Midbrain (tissue), 1 donor: ENCODE measurements at regions not wholly inside any gene's neighbourhood (a gene's known extent, or its start where the extent isn't known, plus 50 kb on each side); places are given as distances from the start of the nearest gene placed in this dataset.
"Not testable (repeated sequence)": the region's sequence is repeated elsewhere in the genome, so short reads cannot be mapped to it uniquely, and the experiment has no call there.

ENCODE experiments used
- DNase-seq: peaks from one replicate; lab custom pipeline; 2025; lab: John Stamatoyannopoulos, UW

DNA sequence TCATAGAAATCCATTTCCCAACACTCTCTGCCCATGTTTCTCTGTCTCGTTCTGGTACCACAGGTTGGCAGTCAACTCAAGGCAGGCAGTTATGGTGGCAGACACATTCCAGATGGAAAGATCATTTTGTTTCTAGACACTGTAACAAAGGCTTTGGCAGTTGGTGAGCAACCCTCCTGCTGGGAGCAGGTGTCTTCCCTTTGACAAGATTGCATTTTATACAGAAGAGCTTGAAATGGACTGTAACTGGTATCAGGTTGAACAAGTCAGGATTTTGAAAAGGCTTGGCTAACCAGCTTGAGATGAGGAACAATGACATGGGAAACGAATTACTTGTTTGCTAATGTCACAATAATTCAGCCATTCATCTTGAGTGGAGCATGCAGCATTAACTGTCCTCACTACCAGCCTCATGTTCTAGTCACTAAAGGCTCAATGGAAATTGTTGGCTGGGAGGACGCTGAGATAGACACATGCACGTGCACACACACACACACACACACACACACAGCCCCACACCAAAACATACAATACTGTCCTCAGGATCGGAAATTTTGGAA, 170.0 kb downstream of the SEMA6D start:
- no peak for DNase-seq

DNA sequence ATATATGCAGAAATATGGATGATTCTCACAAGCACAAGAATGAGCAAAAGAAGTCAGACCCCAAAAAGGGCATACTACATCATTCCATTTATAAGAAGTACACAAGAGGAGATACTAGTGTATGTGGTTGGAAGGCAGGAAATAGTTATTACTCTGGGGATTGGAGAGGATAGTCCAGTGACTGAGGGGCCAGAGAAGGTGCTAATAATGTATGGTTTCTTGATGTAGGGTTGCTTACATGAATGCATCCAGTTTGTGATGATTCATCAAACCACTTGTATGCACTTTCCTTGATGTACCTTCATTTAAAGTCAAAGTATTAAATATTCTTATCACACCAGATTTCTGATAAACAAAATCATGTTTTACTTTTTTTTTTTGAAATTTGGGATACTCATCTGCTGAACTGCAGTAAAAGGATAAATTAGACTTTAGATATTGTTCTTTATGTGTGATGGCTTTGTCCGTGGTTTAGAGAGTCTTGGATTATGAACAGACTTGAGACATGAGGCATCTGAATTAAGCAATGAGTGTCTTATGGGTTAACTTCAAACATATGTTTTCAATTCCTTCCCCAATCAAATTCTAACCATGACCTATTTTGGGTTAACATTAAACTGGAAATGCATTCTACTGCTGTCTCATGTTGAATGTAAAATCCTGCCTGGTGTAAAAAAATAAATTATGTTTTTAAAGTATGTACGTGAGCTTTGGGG, 171.2 kb downstream of the SEMA6D start:
- DNase-seq = no peak

DNA sequence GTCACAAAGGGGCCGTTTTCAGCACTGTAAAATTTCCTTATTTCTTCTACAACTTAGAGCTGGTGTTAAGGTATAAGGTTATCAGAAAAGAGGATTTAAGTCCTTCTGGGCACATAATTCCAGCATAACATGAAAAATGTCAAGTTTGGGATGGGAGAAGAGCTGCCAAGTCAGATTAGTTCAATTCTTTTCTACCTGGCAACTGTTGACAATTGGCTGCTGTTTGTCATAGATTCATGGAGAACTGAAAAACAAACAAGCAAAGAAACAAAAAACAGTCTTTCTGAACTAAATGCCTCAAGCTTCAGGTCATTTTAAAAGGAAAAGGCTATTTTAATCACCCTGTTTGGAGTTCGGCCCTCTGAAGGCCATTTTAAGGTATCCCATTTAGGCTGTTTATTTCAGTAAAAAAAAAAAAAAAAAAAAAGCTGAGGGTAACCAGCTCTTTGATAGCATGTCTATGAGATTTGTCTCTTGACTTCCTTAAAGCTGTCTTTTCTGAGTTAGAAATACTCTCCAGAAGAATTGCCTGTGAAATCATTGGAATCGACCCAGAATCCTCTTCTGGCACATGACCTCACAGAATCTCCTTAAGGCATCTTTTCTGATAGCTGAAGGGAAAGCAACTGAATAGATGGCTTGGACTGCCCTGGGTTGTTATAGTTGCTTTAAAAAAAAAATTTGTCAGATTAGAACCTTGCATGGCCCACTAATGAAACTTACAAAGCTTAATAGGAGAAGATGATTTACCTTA, 173.3 kb downstream of the SEMA6D start:
- no peak for DNase-seq

DNA sequence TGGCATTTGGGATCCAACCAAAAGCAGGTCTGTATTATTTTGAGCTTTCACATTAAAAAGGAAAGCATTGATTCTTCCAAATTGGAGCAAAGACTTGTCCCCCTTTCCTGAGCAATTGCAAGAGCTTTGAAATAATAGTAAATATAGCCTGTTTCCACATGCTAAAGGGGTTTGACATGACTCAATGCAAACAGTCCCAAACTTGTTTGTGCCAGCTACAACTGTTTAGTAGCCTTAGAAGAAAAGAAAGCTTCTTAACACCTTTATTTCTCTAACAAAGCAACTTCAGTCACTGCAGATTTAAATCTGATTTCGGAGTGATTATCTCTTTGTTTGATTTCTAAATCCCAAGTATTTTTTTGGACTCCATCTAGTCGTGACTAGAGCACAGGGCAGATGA, 180.2 kb downstream of the SEMA6D start:
- no peak for DNase-seq

DNA sequence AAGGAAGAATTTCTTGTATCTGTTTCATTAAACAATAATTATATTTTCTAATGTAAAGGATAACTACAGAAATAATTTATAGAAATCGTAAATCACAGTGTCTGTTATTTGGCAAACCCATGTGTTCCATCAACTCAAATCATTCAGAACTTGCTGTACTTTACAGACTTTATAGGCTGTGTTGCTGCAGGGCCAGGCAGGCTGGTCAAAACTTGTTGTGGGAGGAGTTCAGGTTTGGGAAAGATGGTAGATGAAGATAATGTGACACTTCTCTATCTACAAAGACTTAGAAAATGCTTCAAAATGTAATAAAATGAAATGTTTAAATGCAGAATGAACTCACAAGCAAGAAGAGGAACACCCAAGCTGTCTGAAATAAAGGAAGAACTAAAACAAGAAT, 183.4 kb downstream of the SEMA6D start:
- DNase-seq = no peak

DNA sequence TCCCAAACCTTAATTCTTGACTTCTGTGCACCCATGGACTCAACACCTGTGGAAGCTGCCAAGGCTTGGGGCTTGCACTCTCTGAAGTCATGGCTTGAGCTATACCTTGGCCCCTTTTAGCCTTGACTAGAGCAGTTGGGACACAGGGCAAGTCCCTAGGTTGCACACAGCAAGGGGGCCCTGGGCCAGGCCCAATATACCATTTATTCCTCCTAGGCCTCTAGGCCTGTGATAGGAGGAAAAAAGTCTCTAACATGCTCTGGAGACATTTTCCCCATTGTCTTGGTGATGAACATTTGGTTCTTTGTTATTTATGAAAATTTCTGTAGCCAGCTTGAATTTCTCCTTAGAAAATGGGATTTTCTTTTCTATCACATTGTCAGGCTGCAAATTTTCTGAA, 186.1 kb downstream of the SEMA6D start:
- no peak for DNase-seq

DNA sequence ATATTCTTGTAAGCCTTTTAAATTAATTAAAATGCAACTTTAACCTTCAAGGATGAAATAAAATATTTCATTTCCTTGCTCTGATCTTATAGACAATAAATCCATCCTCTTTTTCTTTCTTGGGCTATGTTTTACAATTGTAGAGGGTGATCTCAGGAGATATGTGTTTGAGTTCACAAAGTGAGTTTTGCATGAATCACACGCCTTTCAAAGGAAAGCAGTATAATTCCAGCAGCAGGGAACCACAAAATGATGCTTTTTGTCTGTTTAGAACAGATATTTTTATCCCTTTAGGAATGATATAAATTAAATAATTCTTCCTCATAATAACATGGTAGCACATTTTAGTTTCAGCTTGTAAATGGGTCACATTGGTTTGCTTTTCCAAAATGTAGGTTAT, 191.2 kb downstream of the SEMA6D start:
- no peak for DNase-seq

DNA sequence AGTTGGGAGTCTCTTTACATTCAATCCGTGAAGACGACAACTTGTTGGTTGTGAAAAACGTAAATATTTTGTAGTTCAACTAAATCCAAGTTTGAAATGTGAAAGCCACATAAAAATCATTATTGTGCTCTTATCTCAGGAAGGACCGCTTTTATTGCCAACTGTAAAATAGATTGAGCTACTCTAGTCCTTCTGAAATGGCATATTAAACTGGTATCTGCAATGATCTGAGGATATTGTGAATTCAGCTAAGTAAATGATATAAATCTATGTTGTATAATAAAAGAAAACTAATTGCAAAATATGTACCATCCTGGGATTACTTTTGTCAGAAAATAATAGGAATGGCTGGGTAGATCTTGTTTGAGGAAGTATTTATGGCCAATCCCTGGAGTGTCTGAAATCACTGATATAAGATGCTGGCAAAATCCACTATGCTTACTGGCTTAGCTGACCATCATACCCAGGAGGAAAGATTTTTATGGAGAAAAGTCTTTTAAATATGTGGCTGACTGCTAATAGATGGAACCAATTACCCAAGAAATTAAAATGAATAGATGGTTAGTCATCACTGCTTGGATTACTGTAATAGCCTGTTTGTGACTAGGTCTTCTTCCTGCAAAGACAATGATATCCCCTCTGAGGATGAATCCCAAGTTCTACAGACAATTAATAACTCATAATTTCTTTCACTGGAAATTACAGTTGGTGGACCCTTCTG, 191.8 kb downstream of the SEMA6D start:
- DNase-seq = no peak

DNA sequence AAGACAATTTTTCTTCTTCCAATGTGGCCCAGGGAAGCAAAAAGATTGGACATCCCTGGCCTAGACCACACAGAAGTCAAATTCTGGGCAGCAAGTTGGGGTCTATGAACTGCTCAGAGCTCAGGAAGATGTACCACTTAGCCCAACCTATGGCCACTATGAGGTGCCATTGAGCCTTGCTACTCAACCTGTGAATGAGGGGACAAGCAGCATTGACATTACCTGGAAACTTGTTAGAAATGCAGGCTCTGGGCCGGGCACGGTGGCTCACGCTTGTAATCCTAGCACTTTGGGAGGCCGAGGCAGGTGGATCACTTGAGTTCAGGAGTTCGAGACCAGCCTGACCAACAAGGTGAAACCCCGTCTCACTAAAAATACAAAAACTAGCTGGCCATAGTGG, 195.6 kb downstream of the SEMA6D start:
- DNase-seq = not testable (repeated sequence)

DNA sequence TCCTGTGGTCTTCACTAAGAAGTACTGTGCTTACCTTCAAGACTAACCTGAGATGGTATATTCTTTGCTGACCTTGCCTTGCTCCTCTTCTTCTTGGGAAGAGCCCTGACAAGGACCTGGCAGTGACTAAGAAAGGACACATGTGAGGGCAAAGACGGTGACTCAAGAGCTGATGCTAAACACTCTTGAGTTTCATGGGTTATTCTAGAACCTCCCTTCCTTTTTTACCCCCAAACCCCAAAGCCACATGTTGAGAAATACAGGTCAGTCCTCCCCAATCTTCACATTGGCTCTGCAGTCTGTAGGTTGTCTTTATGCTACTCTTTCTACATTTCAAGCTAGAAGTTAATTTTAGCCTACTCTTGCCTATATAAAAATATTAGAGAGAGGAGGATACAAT, 200.6 kb downstream of the SEMA6D start:
- DNase-seq = no peak

DNA sequence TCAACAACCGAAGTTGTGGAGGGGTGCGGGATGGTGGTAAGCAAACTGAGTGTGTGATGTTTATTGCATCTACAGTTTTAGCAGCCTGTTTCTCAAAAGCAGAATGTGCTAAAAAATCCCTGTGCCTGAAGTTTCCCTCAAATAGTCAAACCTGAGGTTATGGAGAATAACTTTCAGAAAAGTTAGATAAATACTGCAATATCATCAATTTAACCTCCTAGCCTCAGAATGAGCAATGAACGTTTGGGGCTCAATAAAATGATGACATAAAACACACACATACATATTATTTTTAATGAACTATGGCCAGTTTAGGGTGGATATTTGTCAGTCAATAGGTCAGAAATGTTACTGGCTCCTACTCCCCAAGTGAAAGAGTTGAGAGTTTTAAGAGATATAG, 201.6 kb downstream of the SEMA6D start:
- DNase-seq = no peak

DNA sequence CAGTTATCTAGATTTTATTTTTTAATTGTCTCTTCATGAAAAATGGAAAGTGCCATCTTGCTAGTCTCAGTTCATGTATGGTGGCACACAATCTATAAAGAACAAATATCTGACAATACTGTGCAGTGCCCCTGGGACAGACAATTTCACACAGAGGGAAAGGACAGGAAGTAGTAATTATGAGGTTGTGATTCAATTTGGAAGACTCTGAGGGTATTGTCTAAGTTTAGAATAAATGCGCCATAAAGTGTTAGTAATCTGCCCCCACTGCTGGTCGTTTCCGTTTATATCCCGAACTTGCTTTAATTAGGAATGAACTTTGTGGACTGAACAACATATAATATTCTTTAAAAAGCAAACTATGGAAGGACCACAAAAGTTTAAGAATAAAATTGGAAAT, 196.4 kb upstream of the SLC24A5 start:
- DNase-seq = no peak

DNA sequence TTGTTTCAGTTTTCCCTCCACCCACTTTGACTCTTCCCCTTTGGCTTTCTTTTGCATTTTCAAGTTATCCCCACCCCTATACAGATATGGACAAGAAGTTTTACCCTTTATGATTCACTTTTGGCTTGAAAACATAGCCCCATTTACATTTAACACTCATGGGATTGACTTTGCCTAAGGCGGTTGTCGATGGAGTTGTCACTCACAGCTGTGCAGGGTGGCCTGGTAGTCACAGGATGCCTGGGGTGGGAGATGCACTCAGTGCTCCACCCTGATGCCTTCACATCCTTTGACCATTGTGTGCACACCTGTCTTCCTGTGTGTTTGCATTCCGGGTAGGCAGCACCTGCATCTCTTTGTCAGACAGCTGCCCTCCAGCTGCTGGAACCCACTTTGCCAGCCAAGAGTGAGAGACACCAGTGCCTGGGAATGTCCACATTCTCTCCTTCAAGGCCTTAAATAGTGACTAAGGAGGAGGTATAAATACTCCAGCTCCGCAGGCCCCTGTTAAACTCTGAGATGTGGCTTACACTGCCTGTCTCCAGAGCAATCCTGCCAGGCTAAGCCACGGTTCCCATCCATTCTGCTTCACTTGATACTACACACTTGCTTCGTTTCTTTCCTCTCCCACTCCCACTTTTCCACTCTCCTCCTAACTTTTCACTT, 191.5 kb upstream of the SLC24A5 start:
- DNase-seq = no peak

DNA sequence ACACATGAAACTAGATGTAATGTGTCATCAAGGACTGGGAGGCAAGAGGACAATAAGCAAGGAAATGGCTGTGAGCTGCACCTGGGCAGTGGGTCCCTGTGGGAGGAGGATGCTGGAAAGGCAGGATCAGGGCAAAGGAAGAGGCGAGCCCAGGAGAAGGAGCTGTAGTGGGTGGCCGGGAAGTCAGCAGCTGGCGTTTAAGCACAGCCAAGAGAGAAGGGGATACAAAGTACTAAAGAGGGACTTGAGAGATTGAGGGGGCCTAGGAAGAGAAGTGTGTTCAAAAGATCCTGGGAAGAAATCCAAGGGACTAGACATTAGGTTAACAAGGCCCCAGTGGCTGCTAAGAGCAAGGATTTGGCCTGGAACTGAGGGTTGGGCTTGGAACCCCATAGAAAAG, 188.5 kb upstream of the SLC24A5 start:
- DNase-seq = no peak

DNA sequence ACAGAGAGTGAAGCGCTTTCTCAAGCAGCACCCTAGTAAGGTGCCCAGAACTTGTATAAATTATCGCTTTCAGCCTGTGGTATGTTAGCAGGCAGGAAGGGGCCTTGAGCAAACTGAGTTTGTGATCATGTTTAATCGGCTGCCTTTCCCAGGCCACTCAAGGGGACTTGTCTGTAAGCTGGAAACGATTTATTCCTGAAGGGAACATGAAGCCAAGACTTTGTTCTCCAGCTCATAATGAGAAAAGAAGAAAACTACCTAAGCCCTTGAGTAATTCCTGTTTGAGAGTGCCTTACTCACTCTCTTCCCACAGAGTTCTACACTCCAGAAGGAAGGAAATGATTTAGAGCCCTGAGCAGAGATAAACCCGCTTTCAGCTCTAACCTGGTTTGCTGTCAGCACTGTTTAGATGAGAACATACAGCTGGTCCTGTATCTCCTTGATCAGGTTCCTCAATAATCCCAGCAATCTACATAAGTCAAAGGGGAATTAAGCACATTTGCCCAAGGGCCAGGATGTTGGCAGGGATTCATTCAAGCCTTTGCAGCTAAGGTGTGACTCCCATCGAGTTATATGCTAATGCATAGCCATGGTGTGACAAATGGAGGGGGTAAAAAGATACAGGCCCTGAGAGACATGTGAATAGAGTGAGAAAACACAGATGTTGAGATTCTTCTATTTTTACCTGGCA, 187.7 kb upstream of the SLC24A5 start:
- no peak for DNase-seq

DNA sequence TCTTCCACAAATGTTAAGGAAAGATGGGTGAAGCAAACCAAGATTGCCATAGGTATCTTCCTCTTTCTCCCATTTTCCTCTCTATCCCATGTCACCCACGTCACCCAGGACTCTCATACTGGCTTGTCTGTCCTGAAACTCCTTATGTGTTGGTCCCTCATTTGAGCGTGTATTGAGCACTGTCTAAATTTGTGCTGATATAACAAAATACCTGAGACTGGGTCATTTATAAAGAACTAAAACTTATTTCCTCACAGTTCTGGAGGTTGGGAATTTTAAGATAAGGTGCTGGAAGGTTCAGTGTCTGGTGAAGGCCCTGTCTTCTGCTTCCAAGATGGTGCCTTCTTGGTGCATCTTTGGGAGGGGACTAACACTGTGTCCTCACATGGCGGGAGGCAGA, 186.9 kb upstream of the SLC24A5 start:
- DNase-seq = no peak

DNA sequence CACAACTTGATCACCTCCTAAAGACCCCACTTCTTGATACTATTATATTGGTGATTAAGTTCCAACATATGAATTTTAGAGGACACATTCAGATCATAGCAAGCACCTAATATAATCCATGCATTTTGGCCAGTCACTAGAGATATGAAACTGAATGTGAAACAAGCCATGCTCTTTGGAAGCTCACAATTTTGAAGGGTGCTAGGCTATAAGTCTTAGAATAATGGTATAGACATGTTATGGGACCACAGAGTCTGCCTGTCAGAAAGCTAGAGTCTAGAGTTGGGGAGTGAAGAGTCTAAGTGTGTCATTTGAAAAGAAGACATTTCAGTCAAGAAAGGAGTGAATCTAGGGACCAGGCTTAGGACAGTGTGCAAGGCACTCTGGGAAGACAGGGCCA, 186.4 kb upstream of the SLC24A5 start:
- DNase-seq = no peak

DNA sequence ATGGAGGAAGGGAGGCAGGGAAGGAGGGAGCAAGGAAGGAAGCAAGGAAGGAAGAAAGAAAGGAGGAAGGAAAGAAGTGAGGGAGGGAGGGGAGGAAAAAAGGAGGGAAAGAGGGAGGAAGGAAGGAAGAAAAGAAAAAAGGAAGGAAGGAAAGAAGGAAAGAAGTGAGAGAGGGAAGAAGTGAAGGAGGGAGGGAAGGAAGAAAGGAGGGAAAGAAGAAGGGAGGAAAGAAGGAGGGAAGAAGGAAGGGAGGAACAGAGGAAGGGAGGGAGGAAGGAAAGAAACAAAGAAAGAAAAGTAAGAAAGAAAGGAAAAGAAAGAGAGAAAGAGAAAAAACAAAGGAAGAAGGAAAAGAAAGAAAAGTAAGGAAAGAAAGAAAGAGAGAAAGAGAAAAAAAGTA, 183.0 kb upstream of the SLC24A5 start:
- no peak for DNase-seq

DNA sequence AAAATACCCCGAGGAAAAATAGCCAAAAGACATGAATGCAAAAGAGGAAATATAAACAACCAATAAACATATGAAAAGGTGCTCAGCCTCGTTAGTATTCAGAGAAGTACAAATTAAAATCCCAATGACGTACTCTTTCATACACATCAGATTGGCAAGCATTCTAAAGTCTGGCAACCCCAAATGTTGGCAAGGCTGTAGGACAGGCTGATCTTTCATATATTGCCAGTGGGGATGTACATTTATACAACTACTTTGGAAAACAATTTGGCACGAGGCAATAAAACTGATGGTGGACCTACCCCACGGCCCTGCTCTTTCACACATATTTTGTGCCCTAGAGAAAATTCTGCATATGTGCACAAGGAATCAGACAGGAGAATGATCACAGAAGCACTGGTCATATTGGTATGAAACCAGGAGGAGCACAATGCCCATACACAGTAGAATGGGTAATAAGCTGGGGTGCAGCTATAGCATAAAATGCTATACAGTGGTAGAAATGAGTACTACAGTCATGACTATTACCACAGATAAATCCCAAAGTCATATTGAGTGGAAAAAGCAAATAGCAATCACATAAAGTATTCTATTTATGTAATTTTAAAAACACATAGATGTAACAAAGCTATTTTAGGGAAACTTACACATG, 176.0 kb upstream of the SLC24A5 start:
- no peak for DNase-seq

DNA sequence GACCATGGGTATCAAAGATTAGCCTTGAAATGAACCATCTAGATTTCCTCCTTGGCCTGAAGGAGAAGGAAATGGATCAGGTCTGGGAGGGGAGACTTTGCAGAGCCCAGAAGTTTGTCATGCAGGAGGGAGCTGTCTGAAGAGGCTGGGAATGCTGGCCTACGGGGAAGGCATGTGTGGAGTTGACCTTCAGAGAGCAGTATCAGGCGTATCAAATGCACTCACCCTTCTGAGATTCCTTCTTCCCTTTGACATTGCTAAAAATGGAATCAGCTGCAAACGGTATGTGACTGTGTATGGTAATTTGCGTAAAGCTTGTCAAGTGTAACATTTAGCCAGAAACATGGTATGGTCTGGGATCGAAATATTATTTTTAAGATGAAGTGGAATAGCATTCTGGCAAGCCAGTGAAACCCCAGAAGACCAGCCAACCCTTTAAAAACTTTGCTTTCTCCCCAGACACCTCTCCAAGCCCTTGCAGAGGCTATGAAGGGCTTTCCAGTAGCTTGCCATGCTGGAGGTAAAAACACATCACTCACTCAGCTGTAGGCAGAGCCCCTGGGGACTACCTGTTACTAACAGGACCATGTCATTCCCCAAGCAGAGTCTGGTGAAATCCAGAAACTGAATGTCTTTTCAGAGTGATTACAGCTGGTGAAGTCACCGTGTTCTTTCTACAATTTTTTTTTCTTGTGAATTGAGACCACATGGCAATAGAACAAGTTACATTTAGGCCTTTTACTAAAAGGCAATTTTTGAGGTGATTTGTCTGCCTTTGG, 174.7 kb upstream of the SLC24A5 start:
- no peak for DNase-seq
